ENCODE measurements at regions not wholly inside any gene's neighbourhood (a gene's known extent, or its start where the extent isn't known, plus 50 kb on each side); places are given as distances from the start of the nearest gene placed in this dataset.
"Not testable (repeated sequence)": the region's sequence is repeated elsewhere in the genome, so short reads cannot be mapped to it uniquely, and the experiment has no call there.

DNA sequence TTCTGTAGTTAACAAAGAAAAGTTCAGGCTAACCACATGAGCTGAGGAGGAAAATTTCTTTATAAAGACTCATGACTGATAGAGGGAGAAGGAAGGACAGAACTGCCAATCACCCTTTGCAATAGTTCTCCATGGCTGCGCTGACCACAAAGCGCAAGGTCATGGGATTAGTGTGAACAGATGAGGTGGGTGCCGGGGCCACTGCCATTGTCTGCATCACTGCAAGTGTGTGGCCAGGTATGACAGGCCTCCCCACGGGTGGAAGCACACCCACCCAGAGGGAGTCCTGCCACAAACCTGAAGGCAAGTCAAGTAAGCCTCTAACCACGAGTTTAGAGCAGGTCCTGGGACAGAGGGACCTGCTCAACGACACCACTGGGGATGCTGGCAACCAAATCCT is 128.1 kb downstream of the TUBA3C start:
- WGBS, 2 donors, result 63 to 68% methylated on average over 6 of the region's 6 CpGs
- Histone ChIP-seq H3K9me3 (peaks cover 0 to 6% (median 0%) of the 10 kb centered on the region in 11 donors), H3K4me1 (no peaks in the 10 kb centered on the region), H3K27ac (no peak overlapping the region), H3K27me3 (no peaks in the 10 kb centered on the region), H3K4me3 (no peak overlapping the region), H3K36me3 (no peaks in the 10 kb centered on the region)
- TF ChIP-seq, protein P1, sequence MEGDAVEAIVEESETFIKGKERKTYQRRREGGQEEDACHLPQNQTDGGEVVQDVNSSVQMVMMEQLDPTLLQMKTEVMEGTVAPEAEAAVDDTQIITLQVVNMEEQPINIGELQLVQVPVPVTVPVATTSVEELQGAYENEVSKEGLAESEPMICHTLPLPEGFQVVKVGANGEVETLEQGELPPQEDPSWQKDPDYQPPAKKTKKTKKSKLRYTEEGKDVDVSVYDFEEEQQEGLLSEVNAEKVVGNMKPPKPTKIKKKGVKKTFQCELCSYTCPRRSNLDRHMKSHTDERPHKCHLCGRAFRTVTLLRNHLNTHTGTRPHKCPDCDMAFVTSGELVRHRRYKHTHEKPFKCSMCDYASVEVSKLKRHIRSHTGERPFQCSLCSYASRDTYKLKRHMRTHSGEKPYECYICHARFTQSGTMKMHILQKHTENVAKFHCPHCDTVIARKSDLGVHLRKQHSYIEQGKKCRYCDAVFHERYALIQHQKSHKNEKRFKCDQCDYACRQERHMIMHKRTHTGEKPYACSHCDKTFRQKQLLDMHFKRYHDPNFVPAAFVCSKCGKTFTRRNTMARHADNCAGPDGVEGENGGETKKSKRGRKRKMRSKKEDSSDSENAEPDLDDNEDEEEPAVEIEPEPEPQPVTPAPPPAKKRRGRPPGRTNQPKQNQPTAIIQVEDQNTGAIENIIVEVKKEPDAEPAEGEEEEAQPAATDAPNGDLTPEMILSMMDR (IDR thresholded peaks at IDR 0.05), result no peak
- no peak for DNase-seq
- no peak for ATAC-seq
- intact Hi-C loops (cut with DNase I), result no loop called here

GRCh38 chr13:19052931-19053330 is 128.7 kb downstream of the TUBA3C start:
- Histone ChIP-seq H3K4me1 (no peaks in the 10 kb centered on the region), H3K27me3 (no peaks in the 10 kb centered on the region), H3K4me3 (no peak overlapping the region), H3K36me3 (no peaks in the 10 kb centered on the region), H3K9me3 (peaks cover 0 to 6% (median 0%) of the 10 kb centered on the region in 11 donors), H3K27ac (no peak overlapping the region)
- DNase-seq, result no peak
- ATAC-seq, result no peak
- 73 to 77% methylated on average over 11 of the region's 11 CpGs for WGBS, 2 donors
- intact Hi-C loops (cut with DNase I), result no loop called here
- TF ChIP-seq, protein P1 (IDR thresholded peaks at IDR 0.05), result no peak

DNA sequence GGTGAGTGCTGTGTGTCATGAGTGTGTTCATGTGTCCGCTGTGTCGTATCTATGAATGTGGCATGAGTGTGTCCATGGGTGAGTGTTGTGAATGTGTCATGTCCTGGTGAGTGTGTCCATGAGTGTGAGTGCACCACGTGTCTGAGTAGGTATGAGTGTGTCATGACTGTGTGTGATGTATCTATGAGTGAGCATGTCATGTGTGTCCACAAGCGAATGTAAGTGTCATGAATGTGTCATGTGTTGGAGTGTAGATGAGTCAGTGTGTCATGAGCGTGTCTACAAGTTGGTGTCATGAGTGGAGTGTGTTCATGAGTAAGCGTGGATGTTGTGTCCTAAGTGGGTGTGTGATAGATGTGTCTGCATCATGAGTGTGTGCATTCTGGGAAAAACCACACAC is 129.4 kb downstream of the TUBA3C start:
- ATAC-seq, result no peak
- intact Hi-C loops (cut with DNase I), result no loop called here

GRCh38 chr13:19050901-19051300 is 130.7 kb downstream of the TUBA3C start:
- peaks cover 0 to 6% (median 0%) of the 10 kb centered on the region in 11 donors for H3K9me3 ChIP-seq
- TF ChIP-seq, protein P1 (IDR thresholded peaks at IDR 0.05), result no peak
- no peaks in the 10 kb centered on the region for H3K4me1 ChIP-seq
- ATAC-seq (no peak), DNase-seq (no peak)
- no peaks in the 10 kb centered on the region for H3K27me3 ChIP-seq
- H3K27ac ChIP-seq, result no peak overlapping the region
- WGBS, 2 donors, result 73 to 74% methylated on average over 10 of the region's 10 CpGs
- H3K4me3 ChIP-seq, result no peak overlapping the region
- no peaks in the 10 kb centered on the region for H3K36me3 ChIP-seq
- intact Hi-C loops (cut with DNase I), result no loop called here

More for the DNA sequence above, 129.4 kb downstream of the TUBA3C start:
- no peaks in the 10 kb centered on the region for H3K27me3 ChIP-seq
- peaks cover 0 to 6% (median 0%) of the 10 kb centered on the region in 11 donors for H3K9me3 ChIP-seq
- TF ChIP-seq, protein P1 (IDR thresholded peaks at IDR 0.05), result no peak
- no peaks in the 10 kb centered on the region for H3K4me1 ChIP-seq
- H3K36me3 ChIP-seq, result no peaks in the 10 kb centered on the region
- H3K4me3 ChIP-seq, result no peak overlapping the region
- WGBS, 2 donors, result 66 to 71% methylated on average over 6 of the region's 6 CpGs
- no peak for DNase-seq
- H3K27ac ChIP-seq, result no peak overlapping the region

GRCh38 chr13:19049624-19050023 is 132.0 kb downstream of the TUBA3C start:
- H3K27ac ChIP-seq; DNase-seq; H3K4me1 ChIP-seq; H3K27me3 ChIP-seq; H3K4me3 ChIP-seq; H3K9me3 ChIP-seq; intact Hi-C loops (cut with DNase I); H3K36me3 ChIP-seq; ATAC-seq: not testable (repeated sequence)
- 81 to 82% methylated on average over 13 of the region's 13 CpGs for WGBS, 2 donors
